ENCODE measurements at regions not wholly inside any gene's neighbourhood (a gene's known extent, or its start where the extent isn't known, plus 50 kb on each side); places are given as distances from the start of the nearest gene placed in this dataset.

DNA sequence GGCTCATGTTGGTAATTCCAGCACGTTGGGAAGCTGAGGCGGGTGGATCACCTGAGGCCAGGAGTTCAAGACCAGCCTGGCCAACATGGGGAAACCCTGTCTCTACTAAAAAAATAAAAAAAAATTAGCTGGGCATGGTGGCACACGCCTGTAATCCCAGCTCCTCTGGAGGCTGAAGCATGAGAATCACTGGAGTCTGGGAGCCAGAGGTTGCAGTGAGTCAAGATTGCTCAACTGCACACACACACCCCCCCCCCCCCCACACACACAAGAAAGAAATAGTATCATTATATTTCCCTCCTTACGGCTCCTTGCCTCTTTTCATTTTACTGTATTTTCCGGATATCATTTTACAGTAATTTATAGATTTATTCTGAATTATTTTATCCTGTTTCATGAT is 963.1 kb upstream of the GOT2 start:
- H4K20me1 ChIP-seq (replicated peaks; ENCODE audit: insufficient read depth) = no peaks in the 10 kb centered on the region
- H3K27ac Mint-ChIP-seq = no peak overlapping the region
- 0 out of 2 replicates have a peak, but pooled peaks cover 4% of the 10 kb centered on the region for H3K9me2 ChIP-seq (ENCODE audit: insufficient read depth)

More for the DNA sequence above, 963.1 kb upstream of the GOT2 start:
- peaks cover 4% of the 10 kb centered on the region; the same call in 2 of the 3 replicates for H3K9me3 Mint-ChIP-seq
- Histone ChIP-seq H2AFZ (no peak overlapping the region), H3K4me2 (no peak overlapping the region), H3K4me3 (no peak overlapping the region), H3K4me1 (ENCODE audit: insufficient read depth) (no peaks in the 10 kb centered on the region), H3F3A (replicated peaks; ENCODE audit: low read depth) (no peaks in the 10 kb centered on the region), H3K79me2 (replicated peaks; ENCODE audit: insufficient read depth) (no peaks in the 10 kb centered on the region), H3K27ac (ENCODE audit: low read depth) (no peak overlapping the region), H3K27me3 (ENCODE audit: insufficient read depth) (no peaks in the 10 kb centered on the region), H3K36me3 (ENCODE audit: insufficient read depth) (no peaks in the 10 kb centered on the region)
- TF ChIP-seq ETS1 (IDR thresholded peaks at IDR 0.05) (no peak), NANOG (IDR thresholded peaks at IDR 0.05; ENCODE audit: borderline replicate concordance) (no peak), JUNB (IDR thresholded peaks at IDR 0.05; ENCODE audit: unreplicated experiment) (no peak), ZNF331 (CRISPR knock-in tag; IDR thresholded peaks at IDR 0.05; ENCODE audit: low read depth) (no peak), ZNF462 (CRISPR knock-in tag; IDR thresholded peaks at IDR 0.05) (no peak), CTCF (conservative IDR thresholded peaks at IDR 0.05; ENCODE audit: low read depth in 2 of 2) (no peak), EZH2 (IDR thresholded peaks at IDR 0.05; ENCODE audit: low read depth, unreplicated experiment) (no peak), CREB1 (CRISPR knock-in tag; IDR thresholded peaks at IDR 0.05; ENCODE audit: low read depth) (no peak), ZNF114 (CRISPR knock-in tag; IDR thresholded peaks at IDR 0.05) (no peak), STAT1 (IDR thresholded peaks at IDR 0.05; ENCODE audit: unreplicated experiment) (no peak), REST (IDR thresholded peaks at IDR 0.05; ENCODE audit: unreplicated experiment) (no peak), EZH2phosphoT487 (IDR thresholded peaks at IDR 0.05; ENCODE audit: unreplicated experiment) (no peak), POLR2AphosphoS5 (IDR thresholded peaks at IDR 0.05; ENCODE audit: low read depth) (no peak)
- DNase-seq (ENCODE audit: low spot score) (no peak), ATAC-seq (no peak)
- H3K36me3 Mint-ChIP-seq (ENCODE audit: low read depth) = peaks cover 4% of the 10 kb centered on the region; the same call in 1 of the 3 replicates
- no peak overlapping the region for H3K4me3 Mint-ChIP-seq
- no peaks in the 10 kb centered on the region for H3K27me3 Mint-ChIP-seq (ENCODE audit: insufficient read depth, low read depth, poor library complexity)
- H3K4me1 Mint-ChIP-seq = no peaks in the 10 kb centered on the region
